Tibial nerve (tissue), 4 donors: ENCODE measurements at regions not wholly inside any gene's neighbourhood (a gene's known extent, or its start where the extent isn't known, plus 50 kb on each side); places are given as distances from the start of the nearest gene placed in this dataset.

Experiments
- DNase-seq, 2 donors: peaks; one replicate each; pipeline ENCODE4 v3.0.0-alpha.2; 2019; ENCODE audit warnings: low spot score in 2 of 2
- H3K27ac ChIP-seq, 4 donors: fragments of 200-600 bp; sonication (generic) in 3 of 4; one replicate each; pipeline ENCODE4 v1.5.1; 2017 to 2019; ENCODE audit warnings: mild to moderate bottlenecking in 1 of 4
- H3K27me3 ChIP-seq, 2 donors: fragments of 200-600 bp; sonication (generic) in 1 of 2; one replicate each; pipeline versions ENCODE4 v1.5.1 to v1.6.0; 2017 to 2019
- H3K36me3 ChIP-seq, 3 donors: fragments of 200-600 bp; sonication (generic); one replicate each; pipeline ENCODE4 v1.5.1; 2018 to 2019
- H3K4me1 ChIP-seq, 4 donors: fragments of 200-600 bp; sonication (generic) in 3 of 4; one replicate each; pipeline ENCODE4 v1.5.1; 2017 to 2019
- H3K4me3 ChIP-seq, 4 donors: fragments of 200-600 bp; sonication (generic) in 3 of 4; one replicate each; pipeline ENCODE4 v1.5.1; 2017 to 2019; ENCODE audit warnings: mild to moderate bottlenecking in 1 of 4, moderate library complexity in 1 of 4
- H3K9me3 ChIP-seq, 4 donors: fragments of 200-600 bp; sonication (generic) in 3 of 4; one replicate each; pipeline ENCODE4 v1.5.1; 2017 to 2019
- CTCF ChIP-seq, 5 experiments: fragments of 200-600 bp in 3 of 5; fragments of 450-650 bp in 2 of 5; sonication (generic) in 3 of 5; IDR thresholded peaks; one replicate each; pipeline ENCODE4 v1.5.1; 2016 to 2019; ENCODE audit warnings: antibody characterized with exemption in 5 of 5, mild to moderate bottlenecking in 3 of 5, moderate library complexity in 2 of 5
- EP300 ChIP-seq, 2 donors: sonication (generic); formaldehyde crosslinking; IDR thresholded peaks; one replicate each; pipeline ENCODE4 v1.6.1; 2017; ENCODE audit warnings: antibody characterized with exemption in 2 of 2, mild to moderate bottlenecking in 1 of 2
- POLR2A ChIP-seq, 2 donors: fragments of 450-650 bp; IDR thresholded peaks; one replicate each; pipeline ENCODE4 v1.6.1; 2017; ENCODE audit warnings: antibody characterized with exemption in 2 of 2, mild to moderate bottlenecking in 2 of 2, moderate library complexity in 2 of 2
- WGBS, 2 donors: methylation state at CpG; one replicate each; pipeline ENCODE4 v1.1.5; 2018; 5-methylcytosine and 5-hydroxymethylcytosine counted together

- WGBS, 2 donors = 62 to 83% methylated on average over 4 to 5 of the region's 5 CpGs
- no peaks in the 10 kb centered on the region for H3K4me1 ChIP-seq
- H3K9me3 ChIP-seq = peaks cover 0 to 2% (median 0%) of the 10 kb centered on the region in 4 donors
- no peak overlapping the region for H3K4me3 ChIP-seq
- TF ChIP-seq CTCF (IDR thresholded peaks at IDR 0.05) = no peak
- no peak for TF ChIP-seq POLR2A (IDR thresholded peaks at IDR 0.05)
- no peak for TF ChIP-seq EP300 (IDR thresholded peaks at IDR 0.05)
- no peak overlapping the region for H3K27ac ChIP-seq
- H3K27me3 ChIP-seq = no peaks in the 10 kb centered on the region
- DNase-seq = no peak
- H3K36me3 ChIP-seq = no peaks in the 10 kb centered on the region
Observed at GRCh38 chr18:1930291-1931270, 640.7 kb downstream of the METTL4 start.

GRCh38 chr18:1952486-1952885 is 618.8 kb downstream of the METTL4 start:
- TF ChIP-seq POLR2A (IDR thresholded peaks at IDR 0.05) = no peak
- TF ChIP-seq EP300 (IDR thresholded peaks at IDR 0.05) = no peak
- TF ChIP-seq CTCF (IDR thresholded peaks at IDR 0.05) = no peak
- no peak overlapping the region for H3K27ac ChIP-seq
- no peak overlapping the region for H3K4me3 ChIP-seq
- WGBS, 2 donors = 71 to 73% methylated on average over 5 of the region's 5 CpGs
- no peaks in the 10 kb centered on the region for H3K4me1 ChIP-seq
- H3K27me3 ChIP-seq = no peaks in the 10 kb centered on the region
- DNase-seq = no peak
- no peaks in the 10 kb centered on the region for H3K36me3 ChIP-seq
- peaks cover 0 to 15% (median 0%) of the 10 kb centered on the region in 4 donors for H3K9me3 ChIP-seq

- Histone ChIP-seq H3K27ac (no peak overlapping the region), H3K27me3 (no peaks in the 10 kb centered on the region), H3K4me1 (no peaks in the 10 kb centered on the region), H3K9me3 (peaks cover 0 to 15% (median 0%) of the 10 kb centered on the region in 4 donors), H3K4me3 (no peak overlapping the region), H3K36me3 (no peaks in the 10 kb centered on the region)
- no peak for TF ChIP-seq CTCF (IDR thresholded peaks at IDR 0.05)
- no peak for TF ChIP-seq EP300 (IDR thresholded peaks at IDR 0.05)
- TF ChIP-seq POLR2A (IDR thresholded peaks at IDR 0.05) = no peak
- no peak for DNase-seq
- WGBS, 2 donors = 92 to 94% methylated on average over 11 to 20 of the region's 20 CpGs
Observed at GRCh38 chr18:1954583-1955312, 616.6 kb downstream of the METTL4 start.

GRCh38 chr18:1958798-1959197 is 612.5 kb downstream of the METTL4 start:
- no peak for DNase-seq
- no peak for TF ChIP-seq POLR2A (IDR thresholded peaks at IDR 0.05)
- no peak for TF ChIP-seq EP300 (IDR thresholded peaks at IDR 0.05)
- Histone ChIP-seq H3K27me3 (no peaks in the 10 kb centered on the region), H3K4me3 (no peak overlapping the region), H3K9me3 (peaks cover 0 to 15% (median 0%) of the 10 kb centered on the region in 4 donors), H3K27ac (no peak overlapping the region), H3K4me1 (no peaks in the 10 kb centered on the region), H3K36me3 (no peaks in the 10 kb centered on the region)
- 38 to 94% methylated on average over 1 of the region's 1 CpG for WGBS, 2 donors

GRCh38 chr18:1965016-1965415 is 606.3 kb downstream of the METTL4 start:
- TF ChIP-seq POLR2A (IDR thresholded peaks at IDR 0.05) = no peak
- TF ChIP-seq EP300 (IDR thresholded peaks at IDR 0.05) = no peak
- no peak for TF ChIP-seq CTCF (IDR thresholded peaks at IDR 0.05)
- H3K27me3 ChIP-seq = no peaks in the 10 kb centered on the region
- WGBS, 2 donors = 68 to 72% methylated on average over 2 of the region's 2 CpGs
- no peaks in the 10 kb centered on the region for H3K36me3 ChIP-seq
- no peak overlapping the region for H3K4me3 ChIP-seq
- H3K4me1 ChIP-seq = peaks cover 0 to 5% (median 0%) of the 10 kb centered on the region in 4 donors
- no peaks in the 10 kb centered on the region for H3K9me3 ChIP-seq
- DNase-seq = no peak
- H3K27ac ChIP-seq = no peak overlapping the region
